PC-3 (cell line): ENCODE measurements at regions not wholly inside any gene's neighbourhood (a gene's known extent, or its start where the extent isn't known, plus 50 kb on each side); places are given as distances from the start of the nearest gene placed in this dataset.

Experiments
- EZH2phosphoT487 ChIP-seq: fragments of 300-600 bp; sonication (generic); IDR thresholded peaks from 2 replicates; pipeline ENCODE4 v1.6.1; 2018; ENCODE audit warnings: mild to moderate bottlenecking, antibody characterized with exemption, low read length, borderline replicate concordance
- TF ChIP-seq, protein P1 (sequence below): fragments of 300-600 bp; sonication (generic); conservative IDR thresholded peaks from 2 replicates; pipeline ENCODE4 v1.5.1; 2017; ENCODE audit warnings: antibody characterized with exemption, low read depth, mild to moderate bottlenecking, low read length

DNA sequence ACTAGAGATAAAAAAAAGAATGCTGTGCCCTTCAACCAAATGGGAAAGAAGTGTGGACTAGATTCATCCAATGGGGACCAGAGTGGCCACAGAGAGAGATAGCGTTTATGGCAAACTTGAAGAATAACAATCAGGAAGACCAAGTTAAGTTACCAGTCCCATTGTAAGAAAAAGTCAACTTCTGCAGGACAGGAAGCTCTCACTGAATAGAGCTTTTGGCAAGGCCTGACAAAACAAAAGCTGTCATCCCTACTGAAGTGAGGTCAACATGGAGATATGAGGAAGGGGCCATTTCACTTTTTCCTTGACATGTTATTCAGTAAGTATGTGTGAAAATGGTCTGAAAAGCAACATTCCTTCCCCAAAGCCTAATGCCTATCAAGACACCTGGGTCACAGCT, 111.8 kb upstream of the KLHL13 start:
- TF ChIP-seq, protein P1, sequence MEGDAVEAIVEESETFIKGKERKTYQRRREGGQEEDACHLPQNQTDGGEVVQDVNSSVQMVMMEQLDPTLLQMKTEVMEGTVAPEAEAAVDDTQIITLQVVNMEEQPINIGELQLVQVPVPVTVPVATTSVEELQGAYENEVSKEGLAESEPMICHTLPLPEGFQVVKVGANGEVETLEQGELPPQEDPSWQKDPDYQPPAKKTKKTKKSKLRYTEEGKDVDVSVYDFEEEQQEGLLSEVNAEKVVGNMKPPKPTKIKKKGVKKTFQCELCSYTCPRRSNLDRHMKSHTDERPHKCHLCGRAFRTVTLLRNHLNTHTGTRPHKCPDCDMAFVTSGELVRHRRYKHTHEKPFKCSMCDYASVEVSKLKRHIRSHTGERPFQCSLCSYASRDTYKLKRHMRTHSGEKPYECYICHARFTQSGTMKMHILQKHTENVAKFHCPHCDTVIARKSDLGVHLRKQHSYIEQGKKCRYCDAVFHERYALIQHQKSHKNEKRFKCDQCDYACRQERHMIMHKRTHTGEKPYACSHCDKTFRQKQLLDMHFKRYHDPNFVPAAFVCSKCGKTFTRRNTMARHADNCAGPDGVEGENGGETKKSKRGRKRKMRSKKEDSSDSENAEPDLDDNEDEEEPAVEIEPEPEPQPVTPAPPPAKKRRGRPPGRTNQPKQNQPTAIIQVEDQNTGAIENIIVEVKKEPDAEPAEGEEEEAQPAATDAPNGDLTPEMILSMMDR, result no peak
- no peak for TF ChIP-seq EZH2phosphoT487
